ENCODE measurements at regions not wholly inside any gene's neighbourhood (a gene's known extent, or its start where the extent isn't known, plus 50 kb on each side); places are given as distances from the start of the nearest gene placed in this dataset.
A peak's percentile ranks its signal among the peaks of the same experiment; 100 is the strongest.

GRCh38 chr2:120831891-120832290, 96.2 kb downstream of the GLI2 start:
- peaks cover 11% of the 10 kb centered on the region for H3K4me1 Mint-ChIP-seq
- WGBS, 2 experiments (ENCODE audit: insufficient coverage in 1 of 2, insufficient read length in 1 of 2), result 97 to 100% methylated on average over 6 of the region's 6 CpGs
- Histone ChIP-seq H3K9me3 (ENCODE audit: control insufficient read depth, low read length) (no peaks in the 10 kb centered on the region), H3K36me3 (ENCODE audit: control insufficient read depth, insufficient read depth, low read length) (no peaks in the 10 kb centered on the region), H3K27me3 (ENCODE audit: control insufficient read depth, insufficient read depth, low read length, poor library complexity, severe bottlenecking) (no peaks in the 10 kb centered on the region), H3K4me3 (ENCODE audit: low read length) (no peak overlapping the region), H3K27ac (ENCODE audit: low read depth, low read length) (no peak overlapping the region), H3K9ac (ENCODE audit: extremely low read depth, low read length, poor library complexity, severe bottlenecking) (no peak overlapping the region), H3K4me1 (ENCODE audit: control insufficient read depth, insufficient read depth, low read length) (no peaks in the 10 kb centered on the region)
- no peak for DNase-seq
- H3K36me3 Mint-ChIP-seq (ENCODE audit: low read depth), result peaks cover 3% of the 10 kb centered on the region
- no peaks in the 10 kb centered on the region for H3K9me3 Mint-ChIP-seq
- H3K4me3 Mint-ChIP-seq, result no peak overlapping the region
- TF ChIP-seq CTCF (conservative IDR thresholded peaks at IDR 0.05), result no peak
- H3K27me3 Mint-ChIP-seq (ENCODE audit: insufficient read depth), result no peaks in the 10 kb centered on the region
- no peak overlapping the region for H3K27ac Mint-ChIP-seq

GRCh38 chr2:120832296-120833070, 96.8 kb downstream of the GLI2 start:
- Histone ChIP-seq H3K27me3 (ENCODE audit: control insufficient read depth, insufficient read depth, low read length, poor library complexity, severe bottlenecking) (no peaks in the 10 kb centered on the region), H3K9ac (ENCODE audit: extremely low read depth, low read length, poor library complexity, severe bottlenecking) (no peak overlapping the region), H3K27ac (ENCODE audit: low read depth, low read length) (no peak overlapping the region), H3K4me3 (ENCODE audit: low read length) (no peak overlapping the region), H3K36me3 (ENCODE audit: control insufficient read depth, insufficient read depth, low read length) (no peaks in the 10 kb centered on the region), H3K4me1 (ENCODE audit: control insufficient read depth, insufficient read depth, low read length) (no peaks in the 10 kb centered on the region), H3K9me3 (ENCODE audit: control insufficient read depth, low read length) (no peaks in the 10 kb centered on the region)
- H3K27me3 Mint-ChIP-seq (ENCODE audit: insufficient read depth), result no peaks in the 10 kb centered on the region
- no peak overlapping the region for H3K27ac Mint-ChIP-seq
- H3K9me3 Mint-ChIP-seq, result no peaks in the 10 kb centered on the region
- no peak overlapping the region for H3K4me3 Mint-ChIP-seq
- WGBS, 2 experiments (ENCODE audit: insufficient coverage in 1 of 2, insufficient read length in 1 of 2), result 91 to 94% methylated on average over 7 to 11 of the region's 11 CpGs
- H3K4me1 Mint-ChIP-seq, result peaks cover 11% of the 10 kb centered on the region
- no peak for TF ChIP-seq CTCF (conservative IDR thresholded peaks at IDR 0.05)
- no peak for DNase-seq
- H3K36me3 Mint-ChIP-seq (ENCODE audit: low read depth), result peaks cover 6% of the 10 kb centered on the region

GRCh38 chr2:120833127-120833675, 97.5 kb downstream of the GLI2 start:
- no peaks in the 10 kb centered on the region for H3K9me3 Mint-ChIP-seq
- Histone ChIP-seq H3K36me3 (ENCODE audit: control insufficient read depth, insufficient read depth, low read length) (no peaks in the 10 kb centered on the region), H3K9me3 (ENCODE audit: control insufficient read depth, low read length) (no peaks in the 10 kb centered on the region), H3K4me1 (ENCODE audit: control insufficient read depth, insufficient read depth, low read length) (no peaks in the 10 kb centered on the region), H3K9ac (ENCODE audit: extremely low read depth, low read length, poor library complexity, severe bottlenecking) (no peak overlapping the region), H3K27ac (ENCODE audit: low read depth, low read length) (no peak overlapping the region), H3K4me3 (ENCODE audit: low read length) (no peak overlapping the region), H3K27me3 (ENCODE audit: control insufficient read depth, insufficient read depth, low read length, poor library complexity, severe bottlenecking) (no peaks in the 10 kb centered on the region)
- no peaks in the 10 kb centered on the region for H3K27me3 Mint-ChIP-seq (ENCODE audit: insufficient read depth)
- TF ChIP-seq CTCF (conservative IDR thresholded peaks at IDR 0.05), result peak; percentile 51
- H3K36me3 Mint-ChIP-seq (ENCODE audit: low read depth), result peaks cover 6% of the 10 kb centered on the region
- DNase-seq, result no peak
- H3K4me3 Mint-ChIP-seq, result no peak overlapping the region
- H3K27ac Mint-ChIP-seq, result no peak overlapping the region
- H3K4me1 Mint-ChIP-seq, result peaks cover 11% of the 10 kb centered on the region
- 94% methylated on average over 3 of the region's 3 CpGs; no CpG with 5 or more reads in 1 of the 2 experiments for WGBS, 2 experiments (ENCODE audit: insufficient coverage in 1 of 2, insufficient read length in 1 of 2)
